GM12878 (cell line): ENCODE measurements at regions not wholly inside any gene's neighbourhood (a gene's known extent, or its start where the extent isn't known, plus 50 kb on each side); places are given as distances from the start of the nearest gene placed in this dataset.

Source experiments
- ATAC-seq: fragments of 200-7000 bp; cut with Tn5 transposase; 3 replicates; pipeline ENCODE4 v1.9.1; 2020; ENCODE audit warnings: mild to moderate bottlenecking, moderate library complexity
- BruUV-seq: library from RNA; stranded (reverse); fragments of 400-500 nt; replicated peaks from 2 replicates; lab custom pipeline; 2021; lab: Mats Ljungman, UMichigan
- CTCF ChIA-PET: fragments of 300-600 bp; sonication (Branson Sonifier 250); formaldehyde crosslinking; extraction: SDS; loops from one replicate; lab custom pipeline; 2021; ENCODE audit warnings: inconsistent platforms; lab: Yijun Ruan, JAX
- POLR2A ChIA-PET: fragments of 350-600 bp; formaldehyde crosslinking; extraction: SDS; loops from one replicate; lab custom pipeline; 2021; ENCODE audit warnings: inconsistent platforms; lab: Charles Lee
- RAD21 ChIA-PET: fragments of 300-600 bp; sonication (Branson Sonifier 250); formaldehyde crosslinking; loops from one replicate; lab custom pipeline; 2023; ENCODE audit warnings: antibody characterized with exemption; ENCODE audit not compliant: unreplicated experiment; lab: Charles Lee
- SMC1A ChIA-PET: fragments of 300-600 bp; sonication (Branson Sonifier 250); formaldehyde crosslinking; loops from one replicate; lab custom pipeline; 2023; ENCODE audit not compliant: unreplicated experiment, uncharacterized antibody; lab: Charles Lee
- DNase-seq: peaks from one replicate; pipeline ENCODE4 v3.0.0-alpha.2; 2011; ENCODE audit warnings: low read depth, low spot score
- FAIRE-seq: peaks from 3 replicates; lab custom pipeline; 2011; peaks lifted over from hg19 to GRCh38; lab: Jason Lieb, UNC
- H2AFZ ChIP-seq: 2 replicates; pipeline ENCODE4 v1.6.0; 2011; ENCODE audit warnings: low read depth, low read length, control low read depth; ENCODE audit not compliant: control insufficient read depth
- H3K27ac ChIP-seq: 2 replicates; pipeline ENCODE4 v1.5.1; 2011; ENCODE audit warnings: control low read depth; ENCODE audit not compliant: control insufficient read depth, insufficient read depth
- H3K27me3 ChIP-seq, 2 experiments: replicated peaks in 1 of 2; 2 replicates each; pipeline versions ENCODE4 v1.6.0 to v1.6.1; 2011; ENCODE audit warnings: low read length in 1 of 2; ENCODE audit not compliant: control insufficient read depth in 2 of 2, insufficient read depth in 2 of 2
- H3K36me3 ChIP-seq, 2 experiments: 2 replicates each; pipeline ENCODE4 v1.5.1; 2011; ENCODE audit warnings: low read length in 1 of 2; ENCODE audit not compliant: control insufficient read depth in 2 of 2, insufficient read depth in 2 of 2
- H3K4me1 ChIP-seq: 2 replicates; pipeline ENCODE4 v1.6.1; 2011; ENCODE audit warnings: mild to moderate bottlenecking, low read length, moderate library complexity, mixed read lengths; ENCODE audit not compliant: control insufficient read depth, insufficient read depth
- H3K4me2 ChIP-seq: 2 replicates; pipeline ENCODE4 v1.6.0; 2011; ENCODE audit warnings: control low read depth; ENCODE audit not compliant: control insufficient read depth, insufficient read depth
- H3K4me3 ChIP-seq: fragments of 200-600 bp; sonication (generic); 2 replicates; pipeline ENCODE4 v1.5.1; 2016
- H3K79me2 ChIP-seq: 2 replicates; pipeline ENCODE4 v1.6.0; 2011; ENCODE audit warnings: low read length; ENCODE audit not compliant: control insufficient read depth, insufficient read depth
- H3K9ac ChIP-seq: 2 replicates; pipeline ENCODE4 v1.8.0; 2011; ENCODE audit warnings: low read length, control low read depth, mixed read lengths; ENCODE audit not compliant: control insufficient read depth, insufficient read depth
- H3K9me3 ChIP-seq: replicated peaks from 3 replicates; pipeline ENCODE4 v1.5.1; 2011; ENCODE audit warnings: mild to moderate bottlenecking, low read length; ENCODE audit not compliant: control insufficient read depth, insufficient read depth
- H4K20me1 ChIP-seq: 2 replicates; pipeline ENCODE4 v1.6.0; 2011; ENCODE audit not compliant: control insufficient read depth, insufficient read depth
- JUND ChIP-seq: IDR thresholded peaks from 2 replicates; pipeline ENCODE4 v1.6.1; 2012; ENCODE audit warnings: low read depth, mild to moderate bottlenecking, low read length, improper control_type of control experiment, moderate library complexity
- NFIC ChIP-seq: IDR thresholded peaks from 2 replicates; pipeline ENCODE4 v1.6.1; 2012; ENCODE audit warnings: low read depth, mild to moderate bottlenecking, inconsistent platforms, low read length, moderate library complexity
- NFYB ChIP-seq: IDR thresholded peaks from 2 replicates; pipeline ENCODE4 v1.6.1; 2011; ENCODE audit warnings: low read depth, mild to moderate bottlenecking, low read length, improper control_type of control experiment, moderate library complexity; ENCODE audit not compliant: insufficient read depth
- POLR2A ChIP-seq: IDR thresholded peaks from 2 replicates; pipeline ENCODE4 v1.6.1; 2011; ENCODE audit warnings: low read depth, mild to moderate bottlenecking, low read length
- RFX5 ChIP-seq: IDR thresholded peaks from 2 replicates; pipeline ENCODE4 v1.6.1; 2011; ENCODE audit warnings: low read depth, low read length, improper control_type of control experiment
- SMARCA5 ChIP-seq: fragments of 450-650 bp; IDR thresholded peaks from 2 replicates; pipeline ENCODE4 v1.6.1; 2017; ENCODE audit warnings: mild to moderate bottlenecking
- SRF ChIP-seq, 2 experiments: IDR thresholded peaks; 2 replicates each; pipeline ENCODE4 v1.6.1; 2011; ENCODE audit warnings: low read depth in 2 of 2, low read length in 2 of 2, mild to moderate bottlenecking in 1 of 2, moderate library complexity in 1 of 2
- ZNF384 ChIP-seq: IDR thresholded peaks from 2 replicates; pipeline ENCODE4 v1.6.1; 2012; ENCODE audit warnings: low read depth, mild to moderate bottlenecking, low read length, improper control_type of control experiment, borderline replicate concordance
- WGBS: methylation state at CpG from one replicate; pipeline ENCODE4 v1.1.6; 2016; ENCODE audit warnings: low lambda C conversion rate; ENCODE audit not compliant: insufficient replicate concordance, insufficient coverage; ENCODE audit errors: missing lambda C conversion rate; 5-methylcytosine and 5-hydroxymethylcytosine counted together
- in situ Hi-C: fragments of 300-500 bp; cut with MboI; formaldehyde crosslinking; loops from 9 replicates; pipeline ENCODE4 v1.14.3; 2018; ENCODE audit warnings: mixed read lengths
- intact Hi-C: fragments of 100-400 bp; cut with micrococcal nuclease; formaldehyde crosslinking; loops from one replicate; pipeline ENCODE4 v1.14.2; 2022; ENCODE audit not compliant: unreplicated experiment
- TF ChIP-seq, protein P1 (sequence below): fragments of 450-650 bp; formaldehyde crosslinking; IDR thresholded peaks from 2 replicates; pipeline ENCODE4 v1.5.0; 2022; ENCODE audit warnings: mild to moderate bottlenecking, missing genetic modification characterization
- TF ChIP-seq, protein P2 (sequence below): fragments of 450-650 bp; conservative IDR thresholded peaks from 2 replicates; pipeline ENCODE4 v1.6.1; 2017; ENCODE audit warnings: mild to moderate bottlenecking, moderate library complexity

DNA sequence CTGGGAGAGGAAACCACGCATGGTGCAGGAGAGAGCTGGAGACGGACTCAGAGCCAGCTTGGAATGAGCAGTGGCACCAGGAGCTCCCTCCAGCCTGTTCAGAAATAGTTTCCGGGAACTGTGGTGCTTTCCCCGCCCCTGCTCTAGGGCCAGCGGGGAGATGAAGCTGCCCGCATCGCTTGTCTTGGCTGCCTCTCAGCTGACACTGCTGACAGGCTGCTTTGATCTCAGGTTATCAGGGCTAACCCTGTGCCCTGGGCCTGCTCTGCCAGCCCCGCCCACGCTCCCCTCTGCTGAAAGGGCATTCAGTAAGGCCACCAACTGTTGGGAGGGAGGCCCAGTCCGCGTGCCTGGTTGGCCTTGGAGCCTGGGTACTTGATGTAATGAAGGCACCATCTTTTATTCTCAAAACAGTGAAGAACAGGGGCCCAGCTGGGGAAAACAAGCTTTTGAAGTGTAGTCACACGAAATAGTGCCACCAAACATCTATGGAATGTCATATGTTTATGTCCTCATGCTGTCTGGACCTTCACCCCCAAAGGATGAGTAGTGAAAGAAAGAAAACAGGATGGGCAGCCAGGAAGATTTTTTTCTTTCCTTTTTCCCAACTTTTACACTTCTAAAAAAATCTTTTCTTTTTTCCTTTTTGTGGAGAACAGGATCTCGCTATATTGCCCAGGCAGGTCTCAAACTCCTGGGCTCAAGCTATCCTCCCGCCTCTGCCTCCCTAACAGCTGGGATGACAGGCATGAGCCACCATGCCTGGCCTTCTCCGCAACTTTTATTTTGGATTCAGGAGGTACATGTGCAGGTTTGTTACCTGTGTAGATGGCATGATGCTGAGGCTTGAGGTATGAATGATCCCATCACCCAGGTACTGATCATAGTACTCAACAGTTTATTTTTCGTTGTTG lies 115.9 kb upstream of the TBX3 start (continued):
- TF ChIP-seq, protein P1, sequence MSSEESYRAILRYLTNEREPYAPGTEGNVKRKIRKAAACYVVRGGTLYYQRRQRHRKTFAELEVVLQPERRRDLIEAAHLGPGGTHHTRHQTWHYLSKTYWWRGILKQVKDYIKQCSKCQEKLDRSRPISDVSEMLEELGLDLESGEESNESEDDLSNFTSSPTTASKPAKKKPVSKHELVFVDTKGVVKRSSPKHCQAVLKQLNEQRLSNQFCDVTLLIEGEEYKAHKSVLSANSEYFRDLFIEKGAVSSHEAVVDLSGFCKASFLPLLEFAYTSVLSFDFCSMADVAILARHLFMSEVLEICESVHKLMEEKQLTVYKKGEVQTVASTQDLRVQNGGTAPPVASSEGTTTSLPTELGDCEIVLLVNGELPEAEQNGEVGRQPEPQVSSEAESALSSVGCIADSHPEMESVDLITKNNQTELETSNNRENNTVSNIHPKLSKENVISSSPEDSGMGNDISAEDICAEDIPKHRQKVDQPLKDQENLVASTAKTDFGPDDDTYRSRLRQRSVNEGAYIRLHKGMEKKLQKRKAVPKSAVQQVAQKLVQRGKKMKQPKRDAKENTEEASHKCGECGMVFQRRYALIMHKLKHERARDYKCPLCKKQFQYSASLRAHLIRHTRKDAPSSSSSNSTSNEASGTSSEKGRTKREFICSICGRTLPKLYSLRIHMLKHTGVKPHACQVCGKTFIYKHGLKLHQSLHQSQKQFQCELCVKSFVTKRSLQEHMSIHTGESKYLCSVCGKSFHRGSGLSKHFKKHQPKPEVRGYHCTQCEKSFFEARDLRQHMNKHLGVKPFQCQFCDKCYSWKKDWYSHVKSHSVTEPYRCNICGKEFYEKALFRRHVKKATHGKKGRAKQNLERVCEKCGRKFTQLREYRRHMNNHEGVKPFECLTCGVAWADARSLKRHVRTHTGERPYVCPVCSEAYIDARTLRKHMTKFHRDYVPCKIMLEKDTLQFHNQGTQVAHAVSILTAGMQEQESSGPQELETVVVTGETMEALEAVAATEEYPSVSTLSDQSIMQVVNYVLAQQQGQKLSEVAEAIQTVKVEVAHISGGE: no peak
- TF ChIP-seq SRF (IDR thresholded peaks at IDR 0.05; ENCODE audit: low read depth in 2 of 2, low read length in 2 of 2) (no peak), NFIC (no peak), SMARCA5 (no peak)

DNA sequence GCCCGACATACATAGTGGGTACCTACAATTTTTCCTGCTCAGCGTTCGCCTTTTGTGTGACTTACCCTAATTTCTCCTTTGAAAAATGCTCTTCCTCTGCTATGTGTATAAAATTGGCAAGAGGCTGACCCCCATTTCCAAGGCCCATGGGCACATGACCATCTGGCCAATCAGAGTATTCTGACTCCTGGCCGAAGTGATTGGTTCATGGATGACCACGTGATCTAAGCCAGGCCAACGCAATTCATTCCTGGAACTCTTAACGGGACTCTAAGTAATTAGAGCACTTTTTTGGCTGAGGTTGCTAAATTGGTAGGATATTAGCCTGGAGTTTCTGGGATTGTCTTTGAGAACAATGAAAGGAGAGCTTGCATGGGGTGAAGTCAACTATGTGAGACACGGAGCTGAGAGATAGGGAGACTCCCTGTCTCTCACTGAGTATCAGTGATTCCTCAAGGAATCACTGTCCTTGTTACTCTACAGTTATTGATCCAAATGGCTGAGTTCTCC lies 110.1 kb upstream of the TBX3 start:
- H3K4me1 ChIP-seq: no peaks in the 10 kb centered on the region
- no peak overlapping the region for H3K9ac ChIP-seq
- DNase-seq (no peak), FAIRE-seq (no peak), ATAC-seq (no peak)
- H3K36me3 ChIP-seq: no peaks in the 10 kb centered on the region
- ChIA-PET CTCF (no interaction called here), SMC1A (no interaction called here), POLR2A (no interaction called here), RAD21 (no interaction called here)
- in situ Hi-C loops: no loop called here
- WGBS: 26% methylated on average over 8 of the region's 8 CpGs
- BruUV-seq: no TSS peak
- no peaks in the 10 kb centered on the region for H3K9me3 ChIP-seq
- intact Hi-C loops: no loop called here
- H3K27me3 ChIP-seq: no peaks in the 10 kb centered on the region
- H2AFZ ChIP-seq: no peak overlapping the region
- TF ChIP-seq JUND (no peak), RFX5 (no peak), NFYB (0 out of 2 replicates have a peak, but pooled peaks have one; percentile 34), ZNF384 (no peak), POLR2A (no peak)
- TF ChIP-seq, protein P2, sequence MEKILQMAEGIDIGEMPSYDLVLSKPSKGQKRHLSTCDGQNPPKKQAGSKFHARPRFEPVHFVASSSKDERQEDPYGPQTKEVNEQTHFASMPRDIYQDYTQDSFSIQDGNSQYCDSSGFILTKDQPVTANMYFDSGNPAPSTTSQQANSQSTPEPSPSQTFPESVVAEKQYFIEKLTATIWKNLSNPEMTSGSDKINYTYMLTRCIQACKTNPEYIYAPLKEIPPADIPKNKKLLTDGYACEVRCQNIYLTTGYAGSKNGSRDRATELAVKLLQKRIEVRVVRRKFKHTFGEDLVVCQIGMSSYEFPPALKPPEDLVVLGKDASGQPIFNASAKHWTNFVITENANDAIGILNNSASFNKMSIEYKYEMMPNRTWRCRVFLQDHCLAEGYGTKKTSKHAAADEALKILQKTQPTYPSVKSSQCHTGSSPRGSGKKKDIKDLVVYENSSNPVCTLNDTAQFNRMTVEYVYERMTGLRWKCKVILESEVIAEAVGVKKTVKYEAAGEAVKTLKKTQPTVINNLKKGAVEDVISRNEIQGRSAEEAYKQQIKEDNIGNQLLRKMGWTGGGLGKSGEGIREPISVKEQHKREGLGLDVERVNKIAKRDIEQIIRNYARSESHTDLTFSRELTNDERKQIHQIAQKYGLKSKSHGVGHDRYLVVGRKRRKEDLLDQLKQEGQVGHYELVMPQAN: no peak
- H3K79me2 ChIP-seq: no peaks in the 10 kb centered on the region
- no peak overlapping the region for H3K4me3 ChIP-seq
- H3K27ac ChIP-seq: no peak overlapping the region
- no peak overlapping the region for H3K4me2 ChIP-seq
- no peaks in the 10 kb centered on the region for H4K20me1 ChIP-seq
